Fibroblast of skin of right biceps (primary cell): ENCODE measurements at regions not wholly inside any gene's neighbourhood (a gene's known extent, or its start where the extent isn't known, plus 50 kb on each side); places are given as distances from the start of the nearest gene placed in this dataset.
A peak's percentile ranks its signal among the peaks of the same experiment; 100 is the strongest.

ENCODE experiments used
- DNase-seq: peaks from one replicate; pipeline ENCODE4 v3.0.0-alpha.2; 2013

DNA sequence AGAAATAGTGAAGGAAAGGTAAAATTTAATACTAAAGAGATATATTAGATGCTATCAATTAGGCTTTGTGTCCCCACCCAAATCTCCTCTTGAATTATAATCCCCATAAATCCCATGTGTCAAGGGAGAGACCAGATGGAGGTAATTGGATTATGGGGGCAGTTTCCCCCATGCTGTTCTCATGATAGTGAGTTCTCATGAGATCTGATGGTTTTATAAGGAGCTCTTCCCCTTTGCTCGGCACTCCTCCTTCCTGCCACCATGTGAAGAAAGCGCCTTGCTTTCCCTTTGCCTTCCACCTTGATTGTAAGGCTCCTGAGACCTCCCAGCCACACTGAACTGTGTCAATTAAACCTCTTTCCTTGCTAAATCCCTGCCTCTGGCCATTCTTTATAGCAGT, 697.0 kb upstream of the RGMB start:
- no peak for DNase-seq

- no peak for DNase-seq
These were observed 687.9 kb upstream of the RGMB start for GRCh38 chr5:98085593-98085992.

GRCh38 chr5:98095072-98095471, 678.4 kb upstream of the RGMB start:
- DNase-seq = peak; percentile 7

GRCh38 chr5:98096155-98096554, 677.3 kb upstream of the RGMB start:
- peak; percentile 80 for DNase-seq

DNA sequence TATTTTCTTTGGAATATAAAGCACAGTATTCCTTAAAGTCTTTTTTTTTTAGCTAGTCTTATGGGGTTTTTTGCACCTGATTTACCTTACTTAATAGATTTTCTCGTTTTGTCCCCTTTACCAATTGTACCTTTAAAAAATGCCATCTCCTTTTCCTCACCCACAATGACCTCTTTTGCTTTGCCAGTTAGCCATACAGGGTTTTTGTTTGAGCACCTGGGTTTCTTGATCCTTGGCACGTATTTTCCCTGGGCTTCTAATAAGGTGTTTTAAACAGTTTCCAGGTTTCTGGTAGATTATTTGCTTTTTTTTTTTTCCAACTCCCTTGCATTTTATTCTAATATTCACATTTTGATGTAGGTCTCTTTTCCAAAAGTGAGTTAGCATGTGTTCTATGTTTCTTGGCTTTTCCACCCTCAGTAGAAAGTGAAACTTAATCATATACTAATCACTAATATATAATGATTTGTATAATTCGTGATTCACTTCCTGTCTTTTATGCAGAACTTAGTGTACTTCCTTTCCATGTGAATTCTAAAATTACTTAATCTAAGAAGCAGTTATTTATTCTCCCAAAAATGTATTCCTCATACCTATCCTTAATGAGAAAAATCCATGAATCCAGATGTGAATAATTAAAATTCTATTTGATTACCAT, 673.9 kb upstream of the RGMB start:
- DNase-seq = peak; percentile 25

DNA sequence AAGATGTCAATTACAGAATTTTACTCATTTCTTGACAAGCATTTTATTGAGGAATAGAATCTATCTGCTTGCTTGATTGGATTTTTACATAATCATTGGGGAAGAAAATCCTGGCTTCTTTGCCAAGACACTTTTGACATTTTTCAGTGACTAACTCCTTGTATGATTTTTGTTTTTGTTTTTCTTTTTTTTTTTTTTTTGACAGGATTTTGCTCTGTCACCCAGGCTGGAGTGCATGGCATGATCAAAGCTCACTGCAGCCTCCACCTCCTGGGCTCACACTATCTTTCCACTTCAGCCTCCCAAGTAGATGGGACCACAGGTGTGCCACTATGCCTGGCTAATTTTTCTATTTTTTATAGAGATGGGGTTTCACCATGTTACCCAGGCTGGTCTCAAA, 672.3 kb upstream of the RGMB start:
- DNase-seq = no peak

DNA sequence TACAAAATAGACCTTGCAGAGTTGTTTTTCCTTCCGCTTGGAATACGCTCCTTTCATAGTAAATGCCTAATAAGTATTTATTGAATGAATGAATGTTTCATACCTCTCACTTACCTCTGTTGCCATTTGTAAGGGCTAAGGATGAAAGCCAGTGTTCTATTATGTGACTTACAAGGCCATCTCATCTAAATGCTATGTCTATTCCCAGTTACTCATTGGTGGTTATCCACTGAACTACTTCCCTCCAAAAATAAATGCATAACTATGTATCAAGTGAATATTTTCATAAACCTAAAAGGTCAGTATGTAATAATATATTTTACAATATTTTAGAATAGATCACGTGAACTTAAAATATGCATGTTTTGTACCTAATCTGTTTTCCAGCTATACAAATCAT, 670.5 kb upstream of the RGMB start:
- peak; percentile 29 for DNase-seq

DNA sequence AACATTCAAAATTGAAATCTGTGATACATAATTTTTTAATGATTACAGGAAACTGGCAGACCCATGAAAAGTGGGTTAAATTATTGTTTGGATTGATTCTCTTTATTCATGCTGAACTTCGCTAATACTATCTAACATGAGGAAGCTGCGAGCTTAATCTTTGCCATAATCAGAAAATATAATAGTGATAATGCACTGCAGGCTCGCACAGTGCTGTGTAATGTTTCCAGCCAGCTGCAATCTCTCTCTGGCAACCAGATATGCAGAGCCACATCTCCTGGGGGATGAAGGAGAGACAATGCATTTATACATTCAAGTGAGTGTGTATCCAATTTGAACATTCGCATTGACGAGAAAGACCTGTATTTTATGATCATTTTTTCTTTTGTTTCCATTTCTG, 669.7 kb upstream of the RGMB start:
- DNase-seq = no peak

GRCh38 chr5:98104454-98105188, 668.8 kb upstream of the RGMB start:
- peak; percentile 12 for DNase-seq

GRCh38 chr5:98105681-98106080, 667.8 kb upstream of the RGMB start:
- no peak for DNase-seq

DNA sequence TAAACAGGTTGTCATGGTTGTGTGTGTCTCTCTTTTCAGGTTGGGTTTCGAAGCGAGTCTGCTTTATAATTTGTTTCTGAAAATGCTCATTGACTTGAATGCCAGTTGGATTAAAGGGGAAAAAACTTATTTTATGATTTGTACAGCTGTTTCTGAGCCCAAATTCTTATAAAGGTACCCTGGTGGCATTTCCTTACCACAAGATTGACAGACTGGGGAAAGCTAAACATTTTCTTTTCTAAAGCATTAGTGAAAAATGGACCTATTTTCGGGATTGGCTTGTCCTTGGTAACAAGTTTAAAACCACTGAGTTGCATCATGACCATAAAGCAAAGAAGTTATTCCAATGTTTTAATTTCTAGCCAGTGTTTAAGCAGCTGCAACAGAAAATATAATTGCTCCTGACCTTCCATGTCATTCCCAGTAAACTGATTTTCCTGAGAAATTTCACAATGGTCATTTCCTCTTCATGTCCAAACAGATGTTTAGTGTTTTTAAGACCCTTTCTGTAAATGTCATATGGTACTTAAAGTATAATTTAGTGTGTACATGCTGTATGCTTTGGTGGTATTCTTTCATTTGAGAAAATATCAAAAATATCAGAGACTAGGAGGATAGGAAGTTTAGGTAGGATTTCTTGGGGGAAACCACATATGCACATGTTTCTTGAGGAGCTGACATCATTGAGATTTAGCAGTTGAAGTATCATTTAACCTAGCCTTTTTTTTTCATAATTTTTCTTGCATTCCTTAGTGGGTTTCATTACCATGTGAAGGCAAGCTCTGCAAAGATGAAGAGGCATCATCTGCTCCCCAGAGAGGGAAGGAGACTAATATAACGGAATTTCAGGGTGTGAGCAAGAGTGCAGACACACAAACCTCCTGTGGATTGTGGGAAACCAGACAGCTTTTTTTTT, 667.1 kb upstream of the RGMB start:
- DNase-seq = peak; percentile 96

GRCh38 chr5:98108497-98108896, 665.0 kb upstream of the RGMB start:
- DNase-seq = peak; percentile 98

DNA sequence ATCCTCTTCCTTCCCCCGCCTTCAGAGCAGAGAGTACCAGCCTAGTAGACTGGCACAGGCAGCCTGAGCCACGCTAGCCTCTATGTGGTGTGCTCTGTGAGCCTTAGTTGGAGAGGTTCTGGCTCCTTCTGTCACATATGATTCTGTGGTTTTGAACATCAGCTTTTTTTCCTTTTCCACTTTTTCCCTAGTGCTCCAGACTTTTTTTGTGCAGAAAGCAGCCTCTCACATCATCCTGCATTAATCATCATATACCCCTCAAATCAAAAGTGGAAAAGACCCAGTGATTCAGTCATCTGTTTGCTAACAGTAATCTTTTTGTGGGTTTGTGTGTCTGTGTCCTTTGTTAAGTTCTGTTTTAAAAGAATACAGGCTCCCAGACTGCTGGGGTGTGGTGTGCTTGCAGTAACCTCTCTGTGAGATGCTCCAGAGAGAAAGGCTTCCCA, 663.9 kb upstream of the RGMB start:
- peak; percentile 95 for DNase-seq

DNA sequence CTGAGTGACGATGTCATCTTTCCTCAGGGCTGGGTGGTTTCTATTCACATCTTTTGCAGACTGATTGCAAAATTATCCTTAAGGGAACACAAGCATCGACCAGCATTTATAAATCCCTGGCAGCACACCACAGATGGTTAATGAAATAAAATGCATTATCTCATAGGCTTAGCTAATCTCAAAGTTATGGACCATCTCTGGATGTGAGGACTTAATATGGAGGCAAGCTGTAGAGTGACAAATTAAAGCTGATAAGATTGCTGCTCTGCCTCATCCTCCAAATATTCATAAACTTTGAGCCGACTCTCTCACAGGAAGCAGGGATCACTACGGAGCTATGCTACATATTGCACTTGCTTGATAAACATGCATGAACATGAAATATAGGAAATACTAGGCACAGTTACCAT, 663.2 kb upstream of the RGMB start:
- DNase-seq = peak; percentile 94

DNA sequence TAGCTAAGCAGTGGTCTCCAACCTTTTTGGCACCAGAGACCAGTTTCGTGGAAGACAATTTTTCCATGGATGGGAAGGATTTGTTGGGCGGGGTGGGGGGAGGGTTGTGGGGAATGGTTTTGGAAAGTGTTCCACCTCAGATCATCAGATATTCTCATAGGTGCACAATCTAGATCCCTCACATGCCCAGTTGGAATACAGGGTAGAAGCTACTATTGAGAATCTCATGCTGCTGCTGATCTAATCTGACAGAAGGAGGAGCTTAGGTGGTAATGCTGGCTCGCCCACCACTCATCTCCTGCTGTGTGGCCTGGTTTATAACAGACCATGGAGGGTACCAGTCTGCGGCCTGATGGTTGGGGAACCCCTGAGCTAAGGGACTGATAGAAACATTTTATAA, 662.7 kb upstream of the RGMB start:
- DNase-seq = peak; percentile 5

- no peak for DNase-seq
These were observed 661.8 kb upstream of the RGMB start for GRCh38 chr5:98111686-98112085.

GRCh38 chr5:98121036-98121936, 652.2 kb upstream of the RGMB start:
- DNase-seq = no peak

DNA sequence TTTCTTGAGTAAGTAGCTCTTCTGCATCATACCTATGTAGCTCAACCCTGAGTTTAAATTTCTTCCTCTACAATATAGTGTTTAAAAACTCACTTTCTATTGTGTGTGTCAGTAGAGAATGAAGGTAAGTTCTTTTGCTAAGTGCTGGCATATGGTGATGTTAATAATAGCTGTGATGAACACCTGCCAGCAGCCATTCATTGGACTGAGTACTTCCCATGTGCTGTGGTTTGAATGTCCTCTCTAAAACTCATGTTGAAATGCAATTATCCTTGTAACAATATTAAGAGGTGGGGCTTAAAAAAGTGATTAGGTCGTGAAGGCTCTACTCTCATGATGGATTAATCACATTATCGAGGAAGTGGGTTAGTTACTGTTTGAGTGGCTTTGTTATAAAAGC, 645.2 kb upstream of the RGMB start:
- no peak for DNase-seq

DNA sequence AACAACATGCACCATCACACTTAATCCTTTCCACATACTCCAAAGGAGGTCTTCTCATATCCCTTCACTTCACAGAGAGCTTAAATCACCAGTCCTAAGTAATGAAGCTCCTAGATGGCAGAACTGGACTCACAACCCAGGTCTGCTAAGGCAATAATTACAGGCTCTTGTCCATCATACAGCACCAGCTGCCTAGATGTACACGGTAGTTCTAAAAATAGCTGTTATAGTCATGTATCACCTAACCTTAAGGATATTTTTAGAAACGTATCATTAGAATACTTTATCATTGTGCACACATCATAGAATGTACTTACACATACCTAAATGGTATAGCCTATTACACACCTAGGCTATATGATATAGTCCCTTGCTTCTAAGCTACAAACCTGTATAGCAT, 644.6 kb upstream of the RGMB start:
- no peak for DNase-seq

DNA sequence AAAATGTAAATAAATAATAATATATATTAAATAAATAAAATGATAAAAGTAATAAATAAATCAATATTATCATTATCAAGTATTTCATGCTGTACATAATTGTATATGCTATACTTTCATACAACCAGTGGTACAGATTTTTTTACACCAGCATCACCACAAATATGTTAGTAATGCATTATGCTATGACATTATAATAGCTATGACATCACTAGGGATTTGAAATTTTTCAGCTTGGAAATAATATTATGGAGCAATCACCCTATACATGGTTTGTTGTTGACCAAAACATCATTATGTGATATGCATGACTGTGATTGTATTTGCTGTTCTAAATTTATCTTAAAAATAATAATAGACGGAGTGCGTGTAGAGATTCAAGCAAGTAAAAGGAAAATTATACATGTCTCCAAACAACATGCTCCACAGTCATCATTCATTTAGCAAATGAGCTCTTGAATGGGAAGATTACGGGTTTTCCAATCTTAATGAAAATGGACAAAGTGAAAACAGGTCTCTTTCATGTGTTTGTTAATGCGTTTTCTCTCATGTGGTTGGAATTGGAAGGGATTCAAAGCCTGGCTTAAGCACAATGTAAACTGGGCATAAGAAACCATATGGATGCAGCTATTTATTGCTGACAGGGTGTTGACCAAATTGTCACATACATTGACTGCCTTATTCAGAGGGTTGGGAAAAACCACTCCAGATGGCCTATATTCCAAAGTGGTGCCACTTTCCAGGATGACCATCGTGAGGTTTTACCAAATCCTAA, 643.0 kb upstream of the RGMB start:
- peak; percentile 36 for DNase-seq

DNA sequence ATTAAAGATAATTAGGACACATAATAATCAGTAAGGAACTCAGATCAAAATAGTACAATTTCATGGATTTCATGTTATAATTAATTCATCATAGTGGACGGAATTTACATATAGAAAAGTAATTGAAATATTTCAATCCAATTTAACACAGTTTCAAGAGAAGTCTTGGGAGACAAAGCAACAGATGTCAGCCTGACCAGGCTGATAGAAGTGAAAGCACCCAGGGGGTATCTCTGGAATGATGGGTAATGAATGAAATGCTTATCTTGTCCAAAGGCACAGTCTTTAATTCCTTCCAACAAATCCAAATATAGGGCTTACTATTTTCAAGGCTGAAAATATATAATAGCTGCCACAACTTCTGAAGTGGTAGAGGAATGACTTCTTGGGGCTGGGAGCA, 629.3 kb upstream of the RGMB start:
- no peak for DNase-seq

GRCh38 chr5:98144710-98145109, 628.8 kb upstream of the RGMB start:
- no peak for DNase-seq
